GM18517 (cell line): ENCODE measurements at regions not wholly inside any gene's neighbourhood (a gene's known extent, or its start where the extent isn't known, plus 50 kb on each side); places are given as distances from the start of the nearest gene placed in this dataset.

Source experiments
- ATAC-seq: cut with Tn5 transposase; IDR thresholded peaks from one replicate; pipeline ENCODE4 v1.9.1; 2021; ENCODE audit warnings: mild to moderate bottlenecking, moderate library complexity; ENCODE audit not compliant: unreplicated experiment

DNA sequence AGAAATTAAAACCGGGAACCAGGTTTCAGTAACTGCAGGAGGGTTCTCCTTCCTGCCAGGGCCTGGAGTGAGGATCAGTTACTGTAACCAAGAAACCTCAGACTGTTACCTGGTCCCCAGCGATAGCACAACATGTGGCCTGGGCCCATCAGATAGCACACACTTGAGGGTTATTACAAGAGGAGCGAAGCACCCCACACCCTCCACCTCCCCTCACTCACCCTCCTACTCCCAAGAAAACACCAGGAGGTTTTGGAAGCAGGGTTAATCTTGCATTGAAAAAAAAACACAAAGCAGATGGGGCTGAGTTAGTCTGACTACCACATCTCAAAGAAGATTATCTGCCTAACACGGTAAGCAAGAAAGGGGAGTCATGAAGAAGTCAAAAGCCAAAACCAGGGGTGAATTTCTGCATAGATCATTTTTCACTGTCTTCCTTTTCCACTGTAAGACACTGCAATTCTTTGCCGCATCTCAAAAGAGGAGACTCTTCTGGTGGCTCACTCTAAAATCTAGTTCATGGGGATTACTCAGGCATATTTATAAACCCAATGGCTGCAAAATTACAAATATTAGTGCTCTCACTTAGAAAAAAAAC is 75.9 kb upstream of the DOCK9 start:
- ATAC-seq = no peak

DNA sequence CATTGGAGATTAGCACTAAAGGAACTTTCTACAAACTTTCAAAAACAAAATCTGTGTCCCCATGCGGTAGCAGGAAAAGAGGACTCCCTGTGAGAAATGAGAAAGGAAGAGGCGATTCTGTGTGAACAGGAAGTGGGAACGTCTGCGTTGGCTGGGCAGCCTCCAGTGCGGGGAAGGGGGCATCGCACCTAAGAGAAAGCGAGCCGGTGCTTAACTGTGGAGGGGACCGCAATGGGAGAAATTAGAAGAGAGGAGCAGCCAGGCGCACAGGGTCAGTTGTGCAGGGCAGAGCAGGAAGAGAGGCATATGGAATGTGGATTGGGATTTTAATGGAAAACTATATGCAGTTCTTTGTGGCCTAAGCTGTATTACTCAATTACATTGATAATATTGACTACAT is 77.4 kb upstream of the DOCK9 start:
- ATAC-seq = no peak

DNA sequence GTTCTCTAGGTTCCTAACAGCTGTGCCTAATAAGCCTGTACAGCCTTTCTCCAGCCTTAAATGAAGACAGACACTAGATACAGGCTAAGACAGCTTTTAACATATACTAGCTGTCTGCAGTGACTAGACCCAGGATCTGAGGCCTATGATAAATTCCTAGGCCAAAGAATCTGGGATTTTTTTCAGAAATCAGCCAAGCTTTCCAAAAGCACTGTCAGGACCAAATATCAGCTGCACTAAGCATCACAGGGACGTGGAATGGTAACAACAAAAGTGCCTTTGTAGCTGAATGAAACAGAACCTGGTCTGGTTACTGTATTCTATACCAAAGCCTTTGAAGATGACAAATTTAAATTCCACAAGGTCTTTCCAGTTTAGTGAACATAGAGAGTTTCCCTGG is 77.9 kb upstream of the DOCK9 start:
- no peak for ATAC-seq

DNA sequence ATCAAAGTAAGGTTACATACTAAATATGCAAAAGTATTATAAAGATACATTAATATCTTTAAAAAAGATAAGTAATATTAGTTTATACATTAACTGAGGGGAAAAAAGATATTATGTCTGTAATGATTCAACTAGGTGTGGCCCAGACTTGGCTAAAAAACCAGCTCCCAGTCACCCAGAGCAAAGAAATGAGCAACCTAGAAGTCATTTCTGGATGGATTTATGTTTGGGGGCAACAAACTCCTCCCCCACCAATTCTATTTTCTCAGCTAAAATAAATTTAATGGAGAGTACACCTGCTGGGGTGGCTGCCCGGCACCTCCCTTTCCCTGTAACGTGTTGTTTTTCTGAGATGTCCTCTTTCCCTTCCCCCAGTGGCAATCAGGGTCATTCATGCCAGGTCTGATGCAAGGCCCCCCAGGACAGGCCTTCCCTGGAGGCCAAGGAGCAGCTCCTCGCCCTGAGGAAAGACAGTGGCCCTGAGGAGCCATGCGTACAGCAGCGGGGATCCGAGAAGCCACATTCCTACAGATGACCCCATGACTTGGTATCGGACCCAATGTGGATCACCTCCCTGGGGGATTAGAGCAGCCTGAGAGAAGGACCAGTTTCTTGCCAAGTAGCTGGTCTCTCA is 78.6 kb upstream of the DOCK9 start:
- no peak for ATAC-seq

DNA sequence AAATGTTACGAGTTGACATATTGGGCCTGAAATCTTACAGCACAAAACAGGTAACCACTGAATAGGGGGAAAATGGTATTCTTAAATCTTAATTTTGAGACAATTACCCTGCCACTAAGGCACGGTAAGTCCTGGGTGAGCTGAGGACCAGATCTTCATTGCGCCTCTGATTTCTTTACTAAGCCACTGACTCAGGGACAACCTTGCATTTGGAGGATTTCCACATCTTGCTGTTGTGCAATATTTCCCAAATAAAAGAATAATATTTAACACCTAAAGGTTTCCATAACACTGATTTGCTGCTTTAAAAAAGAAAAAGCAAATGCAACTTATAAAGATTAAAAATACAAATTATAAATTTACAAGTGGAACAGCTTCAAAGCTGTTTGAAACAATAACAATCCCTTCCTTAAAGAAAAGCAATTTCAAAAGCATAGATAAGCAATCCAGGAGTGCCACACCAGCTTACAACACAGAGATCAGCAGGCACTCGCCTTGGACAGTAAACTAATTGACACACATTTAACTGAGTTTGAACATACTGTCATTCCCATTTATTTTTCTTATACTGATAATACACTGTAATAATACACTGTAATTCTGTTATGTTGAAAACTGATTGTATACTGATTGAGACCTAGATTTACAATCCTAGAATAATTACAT is 79.6 kb upstream of the DOCK9 start:
- no peak for ATAC-seq

DNA sequence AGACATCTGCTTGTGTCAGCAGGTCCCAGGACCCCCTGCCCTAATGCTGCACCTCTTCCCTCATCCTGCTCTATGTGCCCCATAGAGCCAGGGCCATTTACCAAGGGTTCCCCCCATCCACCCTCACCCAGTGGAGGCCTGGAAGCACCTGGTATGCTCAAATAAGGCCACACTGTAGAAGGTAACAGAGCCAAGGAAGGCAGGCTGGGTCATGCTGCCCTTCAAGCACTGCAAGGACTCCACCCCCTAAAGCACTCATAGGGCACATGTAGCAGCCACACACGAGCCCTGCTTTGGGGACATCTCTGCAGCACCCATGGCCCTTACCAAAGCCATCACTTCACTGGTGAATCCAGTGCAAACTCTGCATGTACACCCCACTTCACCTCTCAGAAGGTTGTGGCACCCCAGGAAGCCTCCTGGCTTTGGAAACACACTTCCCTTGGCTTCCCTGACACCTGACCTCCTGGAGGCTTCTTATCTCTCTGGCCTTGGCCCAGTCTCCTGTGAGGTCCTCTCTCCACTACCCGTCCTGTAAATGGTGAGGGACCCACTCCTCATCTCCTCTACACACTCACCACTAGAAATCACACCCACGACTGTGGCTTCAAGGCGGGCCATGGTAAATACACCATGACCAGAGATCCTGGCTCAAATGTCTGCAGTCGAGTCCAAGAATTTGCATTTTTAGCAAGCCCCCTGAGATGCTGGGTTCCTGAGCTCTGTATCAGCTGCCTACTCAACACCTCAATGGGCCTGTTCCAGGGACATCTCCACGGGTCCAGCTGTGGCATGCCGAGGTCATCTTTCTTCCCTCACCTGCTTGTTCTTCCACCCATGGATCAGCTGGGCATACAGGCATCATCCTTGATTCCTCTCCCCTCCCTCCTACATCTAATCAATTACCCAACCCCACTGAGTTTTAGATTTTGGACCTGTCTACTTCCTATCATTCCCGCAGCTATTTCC is 80.9 kb upstream of the DOCK9 start:
- ATAC-seq = no peak

DNA sequence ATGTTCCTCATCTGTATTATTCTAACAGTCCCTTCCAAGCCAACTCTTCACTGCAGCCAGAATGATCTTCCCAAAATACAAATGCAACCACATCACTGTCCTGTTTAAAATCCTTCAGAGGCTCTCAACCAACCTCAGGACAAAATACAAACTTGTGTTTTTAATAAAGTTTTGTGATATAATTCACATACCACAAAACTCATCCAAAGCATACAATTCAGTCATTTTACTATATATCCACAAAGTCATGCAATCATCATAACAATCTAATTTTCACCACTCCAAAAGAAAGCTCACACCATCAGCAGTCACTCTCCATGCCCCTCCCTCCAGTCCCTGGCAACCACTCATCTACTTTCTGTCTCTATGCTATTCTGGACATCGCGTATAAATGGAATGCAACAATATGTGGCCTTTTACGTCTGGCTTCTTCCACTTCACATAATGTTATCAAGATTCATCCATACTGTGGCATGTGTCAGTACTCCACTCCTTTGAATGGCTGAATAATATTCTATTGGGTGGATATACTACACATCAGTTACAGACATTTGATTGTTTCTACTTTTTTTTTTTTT is 81.7 kb upstream of the DOCK9 start:
- no peak for ATAC-seq

DNA sequence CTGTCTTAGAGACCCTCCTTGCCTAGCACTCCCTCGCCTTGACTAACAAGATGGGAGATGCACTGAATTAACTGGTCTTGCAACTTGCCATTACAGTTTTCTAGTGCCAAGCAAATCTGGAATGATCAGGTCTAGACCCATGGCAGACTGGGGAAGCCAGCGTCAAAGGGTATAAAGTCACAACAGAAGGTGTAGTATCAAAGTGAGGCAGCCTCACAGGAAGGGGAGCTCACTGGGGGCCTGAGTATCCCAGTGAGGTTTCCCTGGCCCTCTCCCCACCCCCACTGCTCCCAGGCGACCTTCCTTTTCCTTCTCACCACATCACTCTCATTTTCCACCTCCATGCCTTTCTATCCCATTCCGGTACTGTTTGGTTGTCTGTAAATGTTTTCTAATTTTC is 83.5 kb upstream of the DOCK9 start:
- no peak for ATAC-seq

DNA sequence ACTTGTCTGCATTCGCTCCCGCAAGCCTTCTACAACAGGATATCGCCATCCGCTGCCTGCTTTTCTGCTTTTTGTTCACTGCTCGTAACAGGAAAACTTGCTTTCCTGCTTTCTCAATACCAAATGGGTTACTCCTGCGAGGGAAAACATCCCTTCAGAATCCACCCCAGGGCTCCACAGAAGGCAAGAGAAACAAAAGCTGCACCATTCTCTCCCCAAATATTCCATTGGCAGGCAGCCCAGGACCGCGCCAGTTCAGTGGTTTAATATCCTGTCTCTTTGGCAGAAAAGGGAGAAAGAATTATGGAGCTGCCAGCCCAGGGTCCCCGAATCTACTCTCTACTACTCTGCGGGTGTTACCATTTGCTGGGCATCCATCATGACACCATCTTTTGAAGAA is 84.7 kb upstream of the DOCK9 start:
- ATAC-seq = no peak

DNA sequence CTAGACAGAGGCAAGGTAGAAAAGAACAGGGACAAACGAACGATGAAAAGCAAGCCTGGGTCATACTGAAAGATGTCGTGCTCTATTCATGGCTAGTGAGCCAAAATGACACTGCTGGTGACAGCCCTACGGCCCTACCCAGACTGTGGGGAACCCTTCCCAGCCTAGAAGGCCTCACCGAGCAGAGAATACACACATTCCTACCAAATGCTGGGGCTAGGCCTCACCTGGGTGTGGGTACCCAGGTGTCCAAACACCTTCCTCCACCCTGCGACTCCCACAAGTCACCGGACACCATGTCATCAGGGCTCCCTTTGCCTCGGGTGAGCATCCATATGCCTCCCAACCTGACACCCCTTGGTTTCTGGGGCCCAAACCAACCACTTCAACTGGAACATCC is 85.3 kb upstream of the DOCK9 start:
- no peak for ATAC-seq

DNA sequence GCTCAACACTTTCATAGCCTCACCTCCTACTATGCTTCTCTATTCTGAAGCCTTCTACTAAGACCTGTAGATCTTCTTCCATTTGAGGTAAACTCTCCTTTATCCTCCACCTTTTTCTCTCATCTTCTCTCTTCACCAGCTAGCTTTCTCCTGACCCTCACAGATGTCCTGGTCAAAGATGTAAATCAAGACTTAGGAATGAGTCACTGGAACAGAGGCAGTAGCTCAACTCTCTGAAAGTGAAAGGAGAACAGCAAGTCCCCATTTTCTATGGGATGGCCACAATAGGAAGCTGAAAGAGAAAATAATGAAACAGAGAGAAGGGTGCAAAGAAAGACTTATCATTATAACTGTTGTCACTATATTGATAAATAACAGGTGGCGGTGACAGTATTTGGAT is 86.1 kb upstream of the DOCK9 start:
- ATAC-seq = no peak

DNA sequence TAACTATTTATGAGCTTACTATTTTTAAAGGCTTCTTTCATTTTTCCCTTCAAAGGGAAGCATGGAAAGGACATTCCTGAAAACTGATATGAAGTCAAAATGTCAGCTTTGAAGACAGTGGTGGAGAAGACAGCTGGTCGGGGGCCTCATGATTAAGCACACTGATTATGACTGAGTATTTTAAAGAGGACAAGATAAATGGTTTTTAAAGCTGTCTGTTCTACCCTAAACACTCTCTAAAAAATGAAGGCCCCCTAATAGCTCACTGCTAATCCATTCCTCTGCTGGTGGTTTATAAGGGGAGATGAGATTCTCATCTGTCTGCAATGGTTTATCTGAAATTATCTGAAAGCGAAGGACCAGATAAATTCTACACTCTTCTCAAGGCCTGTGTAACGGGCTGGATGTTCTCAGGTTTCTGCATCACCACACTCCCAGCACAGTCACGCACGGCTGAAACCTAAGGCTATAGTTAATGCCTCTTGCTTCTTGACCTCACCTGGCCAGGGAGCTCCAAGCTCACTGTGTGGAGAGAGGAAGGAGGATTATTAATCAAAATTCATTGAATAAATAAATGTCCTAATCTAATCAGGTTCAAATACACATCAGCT is 86.9 kb upstream of the DOCK9 start:
- no peak for ATAC-seq

DNA sequence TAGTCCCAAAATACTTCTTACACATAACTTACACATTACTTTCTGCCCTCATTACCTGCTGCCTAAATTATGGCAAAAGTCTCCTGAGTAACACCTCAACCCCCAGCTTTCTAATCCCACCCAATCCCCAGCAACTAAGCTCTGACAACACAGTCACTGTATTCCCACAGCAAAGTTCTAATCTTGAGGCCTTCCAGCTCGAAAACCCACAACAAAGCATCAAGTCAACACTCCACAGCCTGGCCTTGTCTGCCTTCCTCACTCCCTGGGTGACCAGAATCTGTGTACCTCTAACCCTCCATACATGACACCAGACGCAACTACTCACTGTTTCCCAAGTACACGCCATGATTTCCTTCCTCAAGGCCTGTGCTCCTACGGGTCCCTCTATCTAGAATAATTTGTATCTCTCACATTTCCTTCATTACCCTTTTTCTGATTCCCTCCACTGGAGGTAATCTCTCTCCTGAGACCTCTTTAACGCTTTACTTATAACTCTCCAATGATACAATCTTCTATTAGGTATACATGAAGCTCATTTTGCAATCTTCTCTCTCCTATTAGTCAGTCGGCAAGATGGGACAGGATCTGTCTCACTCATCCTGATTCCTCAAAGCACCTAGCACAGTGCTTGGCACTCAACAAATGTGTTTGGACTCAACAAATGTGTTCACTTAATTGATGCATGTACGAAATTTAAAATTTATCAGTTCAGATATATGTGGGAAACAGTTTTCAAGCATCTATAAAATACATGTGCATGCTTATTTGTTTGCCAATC is 87.6 kb upstream of the DOCK9 start:
- no peak for ATAC-seq

DNA sequence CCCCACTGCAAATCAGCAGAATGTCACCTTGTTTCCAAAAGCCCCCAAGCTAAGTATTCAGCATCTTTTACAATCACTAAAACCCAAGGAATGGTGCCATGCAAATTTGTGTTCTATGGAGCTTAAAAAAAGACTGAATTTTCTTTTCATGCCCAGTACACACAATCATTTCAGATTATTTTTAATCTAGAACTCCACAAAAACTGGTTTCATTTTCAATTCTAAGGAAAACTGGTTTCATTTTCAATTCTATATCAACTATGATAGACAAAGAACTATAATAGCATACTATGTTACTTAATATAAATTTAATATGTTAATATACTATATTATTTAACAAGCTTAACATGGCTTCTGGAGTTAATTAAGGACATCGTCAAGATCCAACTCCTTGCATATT is 88.4 kb upstream of the DOCK9 start:
- no peak for ATAC-seq

DNA sequence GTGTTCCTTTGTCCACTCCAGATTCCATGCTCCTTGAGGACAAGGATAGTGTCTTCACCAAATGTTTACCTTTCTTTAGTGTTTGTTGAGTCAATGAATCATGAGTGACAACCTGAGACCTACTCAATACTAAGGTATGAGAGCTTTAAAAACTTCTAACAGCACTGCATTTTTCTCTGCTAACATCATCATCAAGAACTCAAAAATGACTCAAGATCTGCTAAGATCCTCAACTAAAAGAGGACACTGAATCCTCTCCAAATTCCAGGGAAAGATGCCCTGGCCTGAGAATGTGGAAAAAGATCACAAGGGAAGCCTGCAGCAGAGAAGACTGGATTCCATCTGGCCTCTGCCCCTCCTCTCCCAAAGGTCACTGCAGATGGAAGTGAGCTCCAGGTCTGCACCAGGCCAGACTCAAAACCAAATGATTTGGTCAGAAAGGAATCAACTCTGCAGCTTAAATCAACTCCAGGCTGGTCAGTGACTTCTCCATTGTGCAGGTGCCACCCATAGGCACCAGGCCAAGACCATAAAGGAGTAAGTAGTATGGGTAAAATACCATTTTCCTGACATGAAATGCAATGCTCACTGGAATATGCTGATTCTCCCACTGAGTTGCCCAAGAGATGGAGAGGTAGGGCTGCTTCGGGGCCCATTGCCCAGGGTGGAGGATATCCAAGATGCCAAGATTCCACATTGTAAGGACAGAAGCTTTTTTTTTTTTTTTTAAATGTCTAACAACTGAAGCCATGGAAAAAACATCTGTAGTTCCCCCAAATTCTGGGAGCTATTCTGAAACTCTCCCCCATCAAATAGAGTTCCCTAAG is 89.5 kb upstream of the DOCK9 start:
- no peak for ATAC-seq

DNA sequence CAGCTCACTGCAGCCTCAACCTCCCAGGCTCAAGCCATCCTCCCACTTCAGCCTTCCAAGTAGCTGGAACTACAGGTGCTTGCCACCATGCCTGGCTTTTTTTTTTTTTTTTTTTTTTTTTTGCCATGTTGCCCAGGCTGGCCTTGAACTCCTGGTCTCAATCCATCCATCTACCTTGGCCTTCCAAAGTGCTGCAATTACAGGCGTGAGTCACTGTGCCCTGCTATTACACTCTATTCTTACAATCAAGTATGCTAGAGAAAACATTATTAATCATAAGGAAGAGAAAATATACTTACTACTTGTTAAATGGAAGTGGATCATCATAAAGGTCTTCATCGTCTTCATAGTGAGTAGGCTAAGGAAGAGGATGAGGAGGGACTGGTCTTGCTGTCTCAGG is 93.3 kb upstream of the DOCK9 start:
- ATAC-seq = no peak

DNA sequence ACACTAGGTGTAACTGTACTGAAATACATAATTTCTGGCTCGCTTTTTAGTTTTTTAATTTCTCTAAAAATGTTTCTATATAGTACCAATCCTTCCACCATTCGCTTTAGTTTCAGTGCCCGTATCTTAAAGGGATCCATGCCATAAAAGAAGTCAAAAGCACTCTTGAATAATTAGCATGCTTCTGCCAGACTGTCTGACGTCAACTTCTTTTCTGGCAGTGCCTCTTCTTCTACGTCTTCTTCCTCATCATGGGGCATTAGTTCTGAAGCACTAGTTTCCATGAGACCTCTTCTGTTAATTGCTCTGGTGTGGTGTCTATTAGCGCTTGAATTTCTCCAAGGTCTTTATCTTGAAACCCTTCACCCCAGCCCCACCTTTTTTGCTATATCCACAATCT is 93.8 kb upstream of the DOCK9 start:
- ATAC-seq = no peak

DNA sequence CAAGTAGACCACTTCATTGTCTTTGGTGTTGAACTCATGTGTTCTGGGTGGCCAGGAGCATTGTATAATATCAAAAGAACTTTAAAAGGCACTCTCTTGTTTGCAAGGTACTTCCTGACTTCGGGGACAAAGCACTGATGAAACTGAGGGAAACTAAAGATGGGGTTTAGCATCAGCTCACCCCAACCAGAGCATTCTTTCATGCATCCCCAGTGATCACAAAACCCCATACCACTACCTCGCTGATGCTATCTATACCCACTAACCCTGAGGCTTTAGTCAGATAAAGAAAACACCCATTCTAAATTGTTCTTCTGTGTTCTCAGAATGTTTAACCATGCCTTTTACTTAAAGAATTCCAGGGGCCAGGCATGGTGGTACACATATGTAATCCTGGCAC is 94.5 kb upstream of the DOCK9 start:
- no peak for ATAC-seq

DNA sequence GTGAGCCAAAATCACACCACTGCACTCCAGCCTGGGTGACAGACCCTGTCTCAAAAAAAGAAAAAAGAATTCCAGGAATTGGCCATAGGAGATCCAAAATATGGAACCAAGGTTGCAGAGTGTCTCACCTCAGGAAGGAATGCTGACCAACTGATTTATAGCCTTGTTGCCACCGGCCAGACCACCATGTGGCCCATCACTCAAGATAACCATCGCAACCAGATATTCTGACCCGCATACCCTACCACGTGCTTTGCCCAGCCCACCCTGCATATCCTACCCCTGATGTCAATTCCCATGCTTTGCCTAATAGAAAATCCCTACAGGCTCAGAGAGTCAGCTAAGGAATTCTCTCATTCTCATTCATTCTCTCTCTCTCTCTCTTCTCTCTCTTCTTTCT is 95.1 kb upstream of the DOCK9 start:
- no peak for ATAC-seq
